HCT116 (cell line): ENCODE measurements at regions not wholly inside any gene's neighbourhood (a gene's known extent, or its start where the extent isn't known, plus 50 kb on each side); places are given as distances from the start of the nearest gene placed in this dataset.

Experiments
- EGR1 ChIP-seq: IDR thresholded peaks from 2 replicates; pipeline ENCODE4 v1.6.1; 2012; ENCODE audit warnings: low read depth
- EZH2phosphoT487 ChIP-seq: fragments of 200-600 bp; IDR thresholded peaks from 2 replicates; pipeline ENCODE4 v1.6.1; 2018; ENCODE audit warnings: antibody characterized with exemption, borderline replicate concordance
- POLR2A ChIP-seq: IDR thresholded peaks from 2 replicates; pipeline ENCODE4 v1.7.0; 2011; ENCODE audit warnings: borderline replicate concordance; ENCODE audit not compliant: insufficient read depth, insufficient read length; ENCODE audit errors: extremely low read depth
- POLR2AphosphoS5 ChIP-seq: IDR thresholded peaks from 2 replicates; pipeline ENCODE4 v1.6.1; 2011; ENCODE audit warnings: mild to moderate bottlenecking, low read depth, low read length, moderate library complexity
- RAD21 ChIP-seq: IDR thresholded peaks from 2 replicates; pipeline ENCODE4 v1.6.1; 2012; ENCODE audit warnings: low read depth, mild to moderate bottlenecking
- SP1 ChIP-seq: IDR thresholded peaks from 2 replicates; pipeline ENCODE4 v1.6.1; 2012; ENCODE audit warnings: low read depth
- YY1 ChIP-seq: IDR thresholded peaks from 2 replicates; pipeline ENCODE4 v1.6.1; 2011; ENCODE audit warnings: low read length, low read depth, moderate library complexity, mild to moderate bottlenecking; ENCODE audit not compliant: insufficient replicate concordance; ENCODE audit errors: extremely low read depth
- TF ChIP-seq, protein P1 (sequence below), 3 experiments: fragments of 200-600 bp in 1 of 3; sonication (generic) in 1 of 3; IDR thresholded peaks in 2 of 3; conservative IDR thresholded peaks in 1 of 3; 2 replicates each; pipeline ENCODE4 v1.5.1; 2012 to 2017; ENCODE audit warnings: low read depth in 2 of 3, low read length in 2 of 3, antibody characterized with exemption in 1 of 3, borderline replicate concordance in 1 of 3, control low read depth in 1 of 3, mild to moderate bottlenecking in 1 of 3, mixed read lengths in 1 of 3, mixed run types in 1 of 3, moderate library complexity in 1 of 3; ENCODE audit not compliant: insufficient read depth in 1 of 3

DNA sequence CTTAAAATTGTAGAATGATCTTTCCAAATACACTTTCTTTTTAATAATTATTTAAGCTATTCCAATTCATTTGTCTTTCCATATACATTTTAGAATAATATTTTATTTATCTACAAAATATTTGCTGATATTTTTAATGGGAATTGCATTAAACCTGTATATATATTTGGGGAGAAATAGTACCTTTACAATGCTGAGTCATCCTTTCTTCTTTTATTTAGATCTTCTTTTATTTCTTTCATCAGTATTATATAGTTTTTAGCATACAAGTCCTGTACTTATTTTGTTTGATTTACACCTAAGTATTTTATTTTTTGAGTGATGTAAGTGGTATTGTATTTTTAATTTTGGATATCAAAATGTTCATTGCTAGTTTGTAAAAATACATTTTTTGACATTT, 639.5 kb upstream of the GOT2 start:
- TF ChIP-seq, protein P1, sequence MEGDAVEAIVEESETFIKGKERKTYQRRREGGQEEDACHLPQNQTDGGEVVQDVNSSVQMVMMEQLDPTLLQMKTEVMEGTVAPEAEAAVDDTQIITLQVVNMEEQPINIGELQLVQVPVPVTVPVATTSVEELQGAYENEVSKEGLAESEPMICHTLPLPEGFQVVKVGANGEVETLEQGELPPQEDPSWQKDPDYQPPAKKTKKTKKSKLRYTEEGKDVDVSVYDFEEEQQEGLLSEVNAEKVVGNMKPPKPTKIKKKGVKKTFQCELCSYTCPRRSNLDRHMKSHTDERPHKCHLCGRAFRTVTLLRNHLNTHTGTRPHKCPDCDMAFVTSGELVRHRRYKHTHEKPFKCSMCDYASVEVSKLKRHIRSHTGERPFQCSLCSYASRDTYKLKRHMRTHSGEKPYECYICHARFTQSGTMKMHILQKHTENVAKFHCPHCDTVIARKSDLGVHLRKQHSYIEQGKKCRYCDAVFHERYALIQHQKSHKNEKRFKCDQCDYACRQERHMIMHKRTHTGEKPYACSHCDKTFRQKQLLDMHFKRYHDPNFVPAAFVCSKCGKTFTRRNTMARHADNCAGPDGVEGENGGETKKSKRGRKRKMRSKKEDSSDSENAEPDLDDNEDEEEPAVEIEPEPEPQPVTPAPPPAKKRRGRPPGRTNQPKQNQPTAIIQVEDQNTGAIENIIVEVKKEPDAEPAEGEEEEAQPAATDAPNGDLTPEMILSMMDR (IDR thresholded peaks at IDR 0.05 in 2 of 3, conservative IDR thresholded peaks at IDR 0.05 in 1 of 3; ENCODE audit: borderline replicate concordance in 1 of 3, insufficient read depth in 1 of 3, low read depth in 2 of 3, low read length in 2 of 3) = no peak
- TF ChIP-seq RAD21 (no peak), EZH2phosphoT487 (no peak), POLR2A (no peak), SP1 (no peak), YY1 (no peak), POLR2AphosphoS5 (no peak), EGR1 (no peak)
